GM21360 (cell line): ENCODE measurements at regions not wholly inside any gene's neighbourhood (a gene's known extent, or its start where the extent isn't known, plus 50 kb on each side); places are given as distances from the start of the nearest gene placed in this dataset.

Experiments
- ATAC-seq: cut with Tn5 transposase; IDR thresholded peaks from one replicate; pipeline ENCODE4 v1.9.1; 2021; ENCODE audit warnings: mild to moderate bottlenecking, moderate library complexity; ENCODE audit not compliant: unreplicated experiment

- no peak for ATAC-seq
Observed at GRCh38 chrX:109842611-109843010, 109.6 kb upstream of the ACSL4 start.

GRCh38 chrX:109843963-109844751 lies 111.1 kb upstream of the ACSL4 start:
- peak; percentile 62 for ATAC-seq

- ATAC-seq: no peak
Observed at GRCh38 chrX:109844986-109845385, 111.9 kb upstream of the ACSL4 start.

GRCh38 chrX:109845996-109846395 lies 112.9 kb upstream of the ACSL4 start:
- no peak for ATAC-seq

- ATAC-seq: no peak
Observed at GRCh38 chrX:109847257-109848187, 114.5 kb upstream of the ACSL4 start.

- ATAC-seq: no peak
Observed at GRCh38 chrX:109848461-109849050, 115.5 kb upstream of the ACSL4 start.

- ATAC-seq: no peak
Observed at GRCh38 chrX:109854096-109854495, 121.0 kb upstream of the ACSL4 start.

- no peak for ATAC-seq
Observed at GRCh38 chrX:109855501-109855900, 122.4 kb upstream of the ACSL4 start.

GRCh38 chrX:109856974-109857373 lies 123.9 kb upstream of the ACSL4 start:
- ATAC-seq: no peak

- no peak for ATAC-seq
Observed at GRCh38 chrX:109857584-109858228, 124.6 kb upstream of the ACSL4 start.

- no peak for ATAC-seq
Observed at GRCh38 chrX:109858602-109859341, 125.7 kb upstream of the ACSL4 start.

GRCh38 chrX:109859651-109860050 lies 126.6 kb upstream of the ACSL4 start:
- no peak for ATAC-seq

- no peak for ATAC-seq
Observed at GRCh38 chrX:109862433-109862832, 129.4 kb upstream of the ACSL4 start.

- no peak for ATAC-seq
Observed at GRCh38 chrX:109863811-109864210, 130.8 kb upstream of the ACSL4 start.

- no peak for ATAC-seq
Observed at GRCh38 chrX:109871121-109871888, 131.6 kb upstream of the TMEM164 start.

- no peak for ATAC-seq
Observed at GRCh38 chrX:109872021-109872732, 130.7 kb upstream of the TMEM164 start.

GRCh38 chrX:109873574-109873973 lies 129.3 kb upstream of the TMEM164 start:
- ATAC-seq: no peak

GRCh38 chrX:109873983-109874382 lies 128.9 kb upstream of the TMEM164 start:
- no peak for ATAC-seq

- no peak for ATAC-seq
Observed at GRCh38 chrX:109874548-109874947, 128.4 kb upstream of the TMEM164 start.
